ENCODE measurements at regions not wholly inside any gene's neighbourhood (a gene's known extent, or its start where the extent isn't known, plus 50 kb on each side); places are given as distances from the start of the nearest gene placed in this dataset.
A peak's percentile ranks its signal among the peaks of the same experiment; 100 is the strongest.

GRCh38 chr3:39593341-39593740, 125.9 kb downstream of the MOBP start:
- Histone ChIP-seq H3K4me1 (ENCODE audit: control insufficient read depth, insufficient read depth, low read length) (no peaks in the 10 kb centered on the region), H3K36me3 (ENCODE audit: control insufficient read depth, insufficient read depth, low read length) (no peaks in the 10 kb centered on the region), H3K4me3 (ENCODE audit: low read depth, low read length) (no peak overlapping the region), H3K27ac (ENCODE audit: low read depth, low read length) (no peak overlapping the region), H3K27me3 (ENCODE audit: control insufficient read depth, insufficient read depth, low read length) (no peaks in the 10 kb centered on the region), H3K9me3 (ENCODE audit: control insufficient read depth, insufficient read depth, low read length) (no peaks in the 10 kb centered on the region)
- no peak for DNase-seq (ENCODE audit: low read depth in 4 of 6, low spot score in 6 of 6)
- whole genome bisulfite sequencing (ENCODE audit: insufficient coverage), result 53% methylated on average over 2 of the region's 3 CpGs

- 20% methylated on average over 1 of the region's 2 CpGs for WGBS (ENCODE audit: insufficient coverage)
- no peaks in the 10 kb centered on the region for H3K27me3 ChIP-seq (ENCODE audit: control insufficient read depth, insufficient read depth, low read length)
- DNase-seq (ENCODE audit: low read depth in 4 of 6, low spot score in 6 of 6), result peak in 1 of 6 donors; percentile 23
- no peaks in the 10 kb centered on the region for H3K9me3 ChIP-seq (ENCODE audit: control insufficient read depth, insufficient read depth, low read length)
- no peaks in the 10 kb centered on the region for H3K36me3 ChIP-seq (ENCODE audit: control insufficient read depth, insufficient read depth, low read length)
- H3K4me1 ChIP-seq (ENCODE audit: control insufficient read depth, insufficient read depth, low read length), result no peaks in the 10 kb centered on the region
- H3K27ac ChIP-seq (ENCODE audit: low read depth, low read length), result no peak overlapping the region
- no peak overlapping the region for H3K4me3 ChIP-seq (ENCODE audit: low read depth, low read length)
These were observed 133.8 kb downstream of the MOBP start for GRCh38 chr3:39601241-39601640.

GRCh38 chr3:39605837-39606236, 138.4 kb downstream of the MOBP start:
- H3K4me1 ChIP-seq (ENCODE audit: control insufficient read depth, insufficient read depth, low read length), result no peaks in the 10 kb centered on the region
- H3K27me3 ChIP-seq (ENCODE audit: control insufficient read depth, insufficient read depth, low read length), result no peaks in the 10 kb centered on the region
- H3K27ac ChIP-seq (ENCODE audit: low read depth, low read length), result no peak overlapping the region
- H3K9me3 ChIP-seq (ENCODE audit: control insufficient read depth, insufficient read depth, low read length), result no peaks in the 10 kb centered on the region
- no peak for DNase-seq (ENCODE audit: low read depth in 4 of 6, low spot score in 6 of 6)
- H3K4me3 ChIP-seq (ENCODE audit: low read depth, low read length), result no peak overlapping the region
- no peaks in the 10 kb centered on the region for H3K36me3 ChIP-seq (ENCODE audit: control insufficient read depth, insufficient read depth, low read length)
- whole genome bisulfite sequencing (ENCODE audit: insufficient coverage), result 89% methylated on average over 1 of the region's 1 CpG

GRCh38 chr3:39626198-39626597, 158.7 kb downstream of the MOBP start:
- Histone ChIP-seq H3K36me3 (ENCODE audit: control insufficient read depth, insufficient read depth, low read length) (no peaks in the 10 kb centered on the region), H3K4me1 (ENCODE audit: control insufficient read depth, insufficient read depth, low read length) (no peaks in the 10 kb centered on the region), H3K4me3 (ENCODE audit: low read depth, low read length) (no peak overlapping the region), H3K27ac (ENCODE audit: low read depth, low read length) (no peak overlapping the region), H3K9me3 (ENCODE audit: control insufficient read depth, insufficient read depth, low read length) (peaks cover 3% of the 10 kb centered on the region), H3K27me3 (ENCODE audit: control insufficient read depth, insufficient read depth, low read length) (no peaks in the 10 kb centered on the region)
- no peak for DNase-seq (ENCODE audit: low read depth in 4 of 6, low spot score in 6 of 6)
- WGBS (ENCODE audit: insufficient coverage), result no CpG with 5 or more reads among the region's 1 CpG

GRCh38 chr3:39631136-39631535, 163.7 kb downstream of the MOBP start:
- Histone ChIP-seq H3K4me3 (ENCODE audit: low read depth, low read length) (no peak overlapping the region), H3K27me3 (ENCODE audit: control insufficient read depth, insufficient read depth, low read length) (no peaks in the 10 kb centered on the region), H3K9me3 (ENCODE audit: control insufficient read depth, insufficient read depth, low read length) (peaks cover 3% of the 10 kb centered on the region), H3K27ac (ENCODE audit: low read depth, low read length) (no peak overlapping the region), H3K36me3 (ENCODE audit: control insufficient read depth, insufficient read depth, low read length) (no peaks in the 10 kb centered on the region), H3K4me1 (ENCODE audit: control insufficient read depth, insufficient read depth, low read length) (no peaks in the 10 kb centered on the region)
- peak in 1 of 6 donors; percentile 38 for DNase-seq (ENCODE audit: low read depth in 4 of 6, low spot score in 6 of 6)
- 67% methylated on average over 1 of the region's 5 CpGs for WGBS (ENCODE audit: insufficient coverage)

- no CpG with 5 or more reads among the region's 1 CpG for WGBS (ENCODE audit: insufficient coverage)
- no peak for DNase-seq (ENCODE audit: low read depth in 4 of 6, low spot score in 6 of 6)
- Histone ChIP-seq H3K4me1 (ENCODE audit: control insufficient read depth, insufficient read depth, low read length) (no peaks in the 10 kb centered on the region), H3K27me3 (ENCODE audit: control insufficient read depth, insufficient read depth, low read length) (no peaks in the 10 kb centered on the region), H3K9me3 (ENCODE audit: control insufficient read depth, insufficient read depth, low read length) (no peaks in the 10 kb centered on the region), H3K36me3 (ENCODE audit: control insufficient read depth, insufficient read depth, low read length) (no peaks in the 10 kb centered on the region), H3K27ac (ENCODE audit: low read depth, low read length) (no peak overlapping the region), H3K4me3 (ENCODE audit: low read depth, low read length) (no peak overlapping the region)
These were observed 170.3 kb downstream of the MOBP start for GRCh38 chr3:39637807-39638206.

GRCh38 chr3:39638301-39638700, 170.8 kb downstream of the MOBP start:
- no peaks in the 10 kb centered on the region for H3K4me1 ChIP-seq (ENCODE audit: control insufficient read depth, insufficient read depth, low read length)
- no CpG with 5 or more reads among the region's 6 CpGs for WGBS (ENCODE audit: insufficient coverage)
- DNase-seq (ENCODE audit: low read depth in 4 of 6, low spot score in 6 of 6), result no peak
- H3K27me3 ChIP-seq (ENCODE audit: control insufficient read depth, insufficient read depth, low read length), result no peaks in the 10 kb centered on the region
- no peaks in the 10 kb centered on the region for H3K36me3 ChIP-seq (ENCODE audit: control insufficient read depth, insufficient read depth, low read length)
- no peak overlapping the region for H3K27ac ChIP-seq (ENCODE audit: low read depth, low read length)
- no peak overlapping the region for H3K4me3 ChIP-seq (ENCODE audit: low read depth, low read length)
- H3K9me3 ChIP-seq (ENCODE audit: control insufficient read depth, insufficient read depth, low read length), result no peaks in the 10 kb centered on the region

GRCh38 chr3:39639344-39640236, 169.8 kb upstream of the MYRIP start:
- Histone ChIP-seq H3K27me3 (ENCODE audit: control insufficient read depth, insufficient read depth, low read length) (no peaks in the 10 kb centered on the region), H3K4me1 (ENCODE audit: control insufficient read depth, insufficient read depth, low read length) (no peaks in the 10 kb centered on the region), H3K36me3 (ENCODE audit: control insufficient read depth, insufficient read depth, low read length) (no peaks in the 10 kb centered on the region), H3K27ac (ENCODE audit: low read depth, low read length) (no peak overlapping the region), H3K9me3 (ENCODE audit: control insufficient read depth, insufficient read depth, low read length) (no peaks in the 10 kb centered on the region), H3K4me3 (ENCODE audit: low read depth, low read length) (no peak overlapping the region)
- DNase-seq (ENCODE audit: low read depth in 4 of 6, low spot score in 6 of 6), result no peak
- WGBS (ENCODE audit: insufficient coverage), result 85% methylated on average over 2 of the region's 5 CpGs

GRCh38 chr3:39641274-39641673, 168.1 kb upstream of the MYRIP start:
- Histone ChIP-seq H3K27ac (ENCODE audit: low read depth, low read length) (no peak overlapping the region), H3K4me3 (ENCODE audit: low read depth, low read length) (no peak overlapping the region), H3K36me3 (ENCODE audit: control insufficient read depth, insufficient read depth, low read length) (no peaks in the 10 kb centered on the region), H3K4me1 (ENCODE audit: control insufficient read depth, insufficient read depth, low read length) (no peaks in the 10 kb centered on the region), H3K9me3 (ENCODE audit: control insufficient read depth, insufficient read depth, low read length) (no peaks in the 10 kb centered on the region), H3K27me3 (ENCODE audit: control insufficient read depth, insufficient read depth, low read length) (no peaks in the 10 kb centered on the region)
- no peak for DNase-seq (ENCODE audit: low read depth in 4 of 6, low spot score in 6 of 6)
- WGBS (ENCODE audit: insufficient coverage), result no CpG with 5 or more reads among the region's 4 CpGs

- Histone ChIP-seq H3K27me3 (ENCODE audit: control insufficient read depth, insufficient read depth, low read length) (no peaks in the 10 kb centered on the region), H3K27ac (ENCODE audit: low read depth, low read length) (no peak overlapping the region), H3K9me3 (ENCODE audit: control insufficient read depth, insufficient read depth, low read length) (no peaks in the 10 kb centered on the region), H3K36me3 (ENCODE audit: control insufficient read depth, insufficient read depth, low read length) (no peaks in the 10 kb centered on the region), H3K4me1 (ENCODE audit: control insufficient read depth, insufficient read depth, low read length) (no peaks in the 10 kb centered on the region), H3K4me3 (ENCODE audit: low read depth, low read length) (no peak overlapping the region)
- no peak for DNase-seq (ENCODE audit: low read depth in 4 of 6, low spot score in 6 of 6)
- 86% methylated on average over 2 of the region's 4 CpGs for WGBS (ENCODE audit: insufficient coverage)
These were observed 165.2 kb upstream of the MYRIP start for GRCh38 chr3:39644176-39644575.

All from spinal cord (tissue), 9 donors.